ENCODE measurements at regions not wholly inside any gene's neighbourhood (a gene's known extent, or its start where the extent isn't known, plus 50 kb on each side); places are given as distances from the start of the nearest gene placed in this dataset.

DNA sequence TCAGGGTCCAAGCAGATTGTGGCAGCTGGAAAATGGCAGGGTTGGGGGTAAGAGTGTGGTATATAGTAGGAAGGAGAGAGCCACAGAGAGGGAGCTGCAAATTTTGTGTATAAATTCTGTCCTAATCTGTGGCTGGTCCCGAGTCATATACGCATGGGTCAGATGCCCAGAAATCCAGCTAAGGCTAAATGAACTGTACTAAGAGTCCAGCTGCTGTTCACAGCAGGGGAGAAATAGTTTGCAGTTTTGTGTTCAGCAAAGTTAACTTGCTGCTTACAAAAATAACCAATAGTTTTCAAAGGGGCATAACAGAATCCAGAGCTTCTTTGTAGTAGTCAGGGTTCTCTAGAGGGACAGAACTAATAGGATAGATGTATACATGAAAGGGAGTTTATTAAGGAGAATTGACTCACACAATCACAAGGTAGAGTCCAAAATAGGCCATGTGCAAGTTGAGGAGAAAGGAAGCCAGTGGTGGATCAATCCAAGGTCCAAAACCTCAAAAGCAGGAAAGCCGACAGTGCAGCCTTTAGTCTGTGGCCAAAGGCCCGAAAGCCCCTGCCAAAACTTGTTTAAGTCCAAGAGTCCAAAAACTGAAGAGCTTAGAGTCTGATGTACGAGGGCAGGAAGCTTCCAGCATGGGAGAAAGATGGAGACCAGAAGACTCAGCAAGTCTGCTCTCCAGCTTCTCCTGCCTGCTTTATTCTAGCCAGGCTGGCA, 146.1 kb upstream of the KBTBD8 start:
- H3K4me1 ChIP-seq = no peaks in the 10 kb centered on the region
- no peak for TF ChIP-seq CTCF (IDR thresholded peaks at IDR 0.05)
- intact Hi-C loops (cut with DNase I; ENCODE audit: low total_unique reads) = no loop called here
- no peaks in the 10 kb centered on the region for H3K9me3 ChIP-seq
- no peaks in the 10 kb centered on the region for H3K36me3 ChIP-seq
- no peak overlapping the region for H3K27ac ChIP-seq
- H3K27me3 ChIP-seq = no peaks in the 10 kb centered on the region
- no peak overlapping the region for H3K4me3 ChIP-seq
- no peak for DNase-seq

- no peak for DNase-seq
- no peaks in the 10 kb centered on the region for H3K9me3 ChIP-seq
Measured at GRCh38 chr3:66854601-66855151, 143.4 kb upstream of the KBTBD8 start.

DNA sequence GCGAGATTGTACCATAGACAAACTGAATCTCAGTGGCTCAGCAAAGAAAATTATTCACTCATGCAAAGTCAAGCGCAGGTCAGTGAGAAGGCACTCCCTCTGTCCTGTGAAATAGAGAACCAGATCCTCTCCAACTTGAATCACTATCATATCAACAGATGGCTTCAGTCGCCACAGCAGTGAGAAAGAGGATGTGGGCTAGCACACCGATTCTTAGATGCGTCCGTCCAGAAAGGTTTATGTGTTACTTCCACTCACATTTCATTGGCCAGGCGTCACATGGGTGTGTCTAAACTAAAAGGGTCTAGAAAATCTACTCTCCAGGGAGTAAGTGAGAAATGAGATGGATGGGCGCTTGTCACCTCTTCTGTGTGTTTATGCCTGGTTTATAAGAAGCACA, 141.6 kb upstream of the KBTBD8 start:
- TF ChIP-seq CTCF (IDR thresholded peaks at IDR 0.05) = no peak
- Histone ChIP-seq H3K36me3 (no peaks in the 10 kb centered on the region), H3K9me3 (no peaks in the 10 kb centered on the region), H3K27me3 (no peaks in the 10 kb centered on the region), H3K27ac (no peak overlapping the region), H3K4me1 (no peaks in the 10 kb centered on the region), H3K4me3 (no peak overlapping the region)
- DNase-seq = no peak
- intact Hi-C loops (cut with DNase I; ENCODE audit: low total_unique reads) = no loop called here

More at GRCh38 chr3:66854601-66855151, 143.4 kb upstream of the KBTBD8 start:
- intact Hi-C loops (cut with DNase I; ENCODE audit: low total_unique reads) = no loop called here
- no peak overlapping the region for H3K4me3 ChIP-seq
- no peaks in the 10 kb centered on the region for H3K4me1 ChIP-seq
- no peaks in the 10 kb centered on the region for H3K27me3 ChIP-seq
- no peak overlapping the region for H3K27ac ChIP-seq
- H3K36me3 ChIP-seq = no peaks in the 10 kb centered on the region
- TF ChIP-seq CTCF (IDR thresholded peaks at IDR 0.05) = no peak

DNA sequence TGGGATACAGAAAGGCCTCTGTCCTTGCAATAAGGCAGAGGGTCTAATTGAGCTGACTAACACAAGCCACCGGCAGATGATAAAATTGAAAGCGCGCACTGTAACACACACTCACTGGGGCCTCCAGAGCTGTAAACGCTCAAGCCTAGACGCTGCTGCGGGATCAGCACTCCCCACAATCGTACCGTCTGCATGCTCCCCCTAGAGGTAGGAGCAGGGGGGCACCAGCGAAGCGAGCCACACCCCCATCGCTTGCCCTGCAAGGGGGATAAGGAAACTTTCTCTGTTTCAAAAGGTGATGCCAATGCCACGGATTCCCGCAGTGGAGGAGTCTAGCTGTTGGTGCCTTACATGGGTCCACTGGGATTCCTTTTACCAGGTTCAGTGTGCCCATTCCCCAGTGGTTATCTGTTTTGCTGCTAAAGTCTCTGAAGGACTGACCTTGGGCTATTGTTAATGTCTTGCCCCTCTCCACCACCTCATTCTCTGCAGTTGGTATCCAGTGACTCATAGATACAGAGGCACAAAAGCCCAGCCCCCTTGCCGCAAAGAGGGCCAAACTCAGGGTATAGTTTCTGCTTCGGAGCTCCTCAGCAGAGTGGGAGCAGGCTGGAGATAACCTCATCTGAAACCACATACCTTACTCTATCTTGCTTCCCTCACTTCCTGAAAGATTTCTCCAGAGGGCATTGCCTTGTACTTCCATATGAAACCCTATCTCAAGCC, 139.3 kb upstream of the KBTBD8 start:
- intact Hi-C loops (cut with DNase I; ENCODE audit: low total_unique reads) = no loop called here

DNA sequence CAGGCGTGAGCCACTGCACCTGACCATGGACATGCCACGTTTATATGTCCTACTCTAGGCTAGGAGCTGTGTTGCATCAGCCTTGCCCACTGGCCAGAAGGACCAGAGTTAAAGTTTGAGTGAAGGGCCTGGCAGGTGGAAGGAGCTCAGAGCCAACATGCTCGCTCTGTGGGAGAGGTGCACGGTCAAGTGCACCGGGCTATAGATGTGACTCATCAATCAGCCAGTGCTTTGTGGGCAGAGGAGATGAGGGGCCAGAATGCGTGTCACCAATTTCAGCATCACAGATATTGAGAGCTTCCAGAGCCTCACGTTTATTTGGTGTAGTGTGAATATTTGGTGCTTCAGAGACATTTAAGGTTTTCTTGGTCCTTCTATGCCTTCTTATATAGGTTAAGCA, 137.3 kb upstream of the KBTBD8 start:
- no peaks in the 10 kb centered on the region for H3K36me3 ChIP-seq
- no peak for TF ChIP-seq CTCF (IDR thresholded peaks at IDR 0.05)
- no peaks in the 10 kb centered on the region for H3K27me3 ChIP-seq
- H3K4me1 ChIP-seq = no peaks in the 10 kb centered on the region
- no peak for DNase-seq
- intact Hi-C loops (cut with DNase I; ENCODE audit: low total_unique reads) = no loop called here
- no peak overlapping the region for H3K4me3 ChIP-seq
- no peaks in the 10 kb centered on the region for H3K9me3 ChIP-seq
- no peak overlapping the region for H3K27ac ChIP-seq

More for the DNA sequence above, 139.3 kb upstream of the KBTBD8 start:
- no peaks in the 10 kb centered on the region for H3K36me3 ChIP-seq
- TF ChIP-seq CTCF (IDR thresholded peaks at IDR 0.05) = no peak
- H3K4me1 ChIP-seq = no peaks in the 10 kb centered on the region
- no peak for DNase-seq
- no peak overlapping the region for H3K27ac ChIP-seq
- H3K4me3 ChIP-seq = no peak overlapping the region
- no peaks in the 10 kb centered on the region for H3K27me3 ChIP-seq
- no peaks in the 10 kb centered on the region for H3K9me3 ChIP-seq
